HFF-Myc (cell line): ENCODE measurements at regions not wholly inside any gene's neighbourhood (a gene's known extent, or its start where the extent isn't known, plus 50 kb on each side); places are given as distances from the start of the nearest gene placed in this dataset.
"Not testable (repeated sequence)": the region's sequence is repeated elsewhere in the genome, so short reads cannot be mapped to it uniquely, and the experiment has no call there.

Source experiments
- DNase-seq: peaks from one replicate; pipeline ENCODE4 v3.0.0-alpha.2; 2011; ENCODE audit warnings: low read depth; ENCODE audit errors: extremely low read depth
- H3K4me3 ChIP-seq: replicated peaks from 2 replicates; pipeline ENCODE4 v1.5.1; 2011; ENCODE audit warnings: low read depth, mild to moderate bottlenecking, control low read depth, low read length
- CTCF ChIP-seq: IDR thresholded peaks from 2 replicates; pipeline ENCODE4 v1.5.1; 2012; ENCODE audit warnings: mild to moderate bottlenecking, low read depth, low read length, control low read depth; ENCODE audit errors: missing control alignments

- no peak for DNase-seq
These were observed 186.1 kb downstream of the TMEM114 start for GRCh38 chr16:8403978-8404749.

GRCh38 chr16:8402981-8403843 lies 187.1 kb downstream of the TMEM114 start:
- no peak overlapping the region for H3K4me3 ChIP-seq
- TF ChIP-seq CTCF, result no peak
- no peak for DNase-seq

More at GRCh38 chr16:8403978-8404749, 186.1 kb downstream of the TMEM114 start:
- TF ChIP-seq CTCF, result no peak
- no peak overlapping the region for H3K4me3 ChIP-seq

- not testable (repeated sequence) for DNase-seq, H3K4me3 ChIP-seq
These were observed 189.6 kb downstream of the TMEM114 start for GRCh38 chr16:8400683-8401082.

GRCh38 chr16:8398548-8398947 lies 191.8 kb downstream of the TMEM114 start:
- no peak for DNase-seq
- no peak for TF ChIP-seq CTCF
- H3K4me3 ChIP-seq, result no peak overlapping the region

DNA sequence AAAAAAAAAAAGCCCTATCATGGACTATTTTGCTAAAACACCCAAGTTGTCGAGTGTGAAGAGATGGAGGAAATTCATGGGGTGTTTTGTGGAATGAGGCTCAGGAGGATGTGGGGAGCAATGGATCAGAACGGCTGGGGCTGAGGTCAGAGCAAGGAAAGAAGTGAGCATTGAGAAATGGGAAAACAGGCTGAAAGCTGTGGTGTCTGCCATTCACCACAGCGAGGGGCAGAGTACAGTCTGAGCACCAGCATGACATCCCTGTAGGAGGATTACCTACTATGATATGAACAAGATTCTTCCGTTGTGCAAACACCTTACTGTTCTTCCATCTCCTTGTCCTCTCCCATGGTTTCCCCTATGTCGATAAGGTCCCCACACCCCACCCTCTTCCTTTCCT lies 193.1 kb downstream of the TMEM114 start:
- H3K4me3 ChIP-seq, result no peak overlapping the region
- no peak for TF ChIP-seq CTCF
- no peak for DNase-seq

- no peak for TF ChIP-seq CTCF
- DNase-seq, result no peak
- no peak overlapping the region for H3K4me3 ChIP-seq
These were observed 193.8 kb downstream of the TMEM114 start for GRCh38 chr16:8396463-8396862.

DNA sequence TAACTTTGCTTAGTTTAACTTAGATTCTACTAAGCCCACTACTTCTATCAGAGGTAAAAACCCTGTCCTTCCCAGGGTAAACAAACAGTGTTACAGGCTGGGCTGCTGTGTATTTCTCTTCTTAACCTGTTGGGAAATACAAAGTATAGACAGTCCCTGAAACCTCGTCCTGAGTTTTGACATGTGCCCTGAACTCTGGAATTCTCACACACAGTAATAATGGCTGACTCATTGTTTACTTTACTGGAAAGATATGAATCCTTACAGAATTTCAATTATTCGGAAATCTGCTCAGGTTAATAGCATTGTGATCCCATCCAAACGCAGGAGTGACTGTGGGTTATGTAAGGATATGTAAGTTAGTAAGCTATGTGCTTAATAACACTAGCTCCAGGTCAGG lies 199.1 kb downstream of the TMEM114 start:
- no peak overlapping the region for H3K4me3 ChIP-seq
- no peak for DNase-seq
- no peak for TF ChIP-seq CTCF
